ENCODE measurements at regions not wholly inside any gene's neighbourhood (a gene's known extent, or its start where the extent isn't known, plus 50 kb on each side); places are given as distances from the start of the nearest gene placed in this dataset.
A peak's percentile ranks its signal among the peaks of the same experiment; 100 is the strongest.
"Not testable (repeated sequence)": the region's sequence is repeated elsewhere in the genome, so short reads cannot be mapped to it uniquely, and the experiment has no call there.

- Histone ChIP-seq H3K27me3 (ENCODE audit: insufficient read depth, poor library complexity, severe bottlenecking) (no peaks in the 10 kb centered on the region), H3K4me3 (replicated peaks; ENCODE audit: insufficient read depth, low read length) (no peak overlapping the region), H3K27ac (replicated peaks) (no peak overlapping the region)
- DNase-seq (ENCODE audit: low read depth in 1 of 2, low spot score in 1 of 2) = no peak
- TF ChIP-seq POLR2AphosphoS5 (IDR thresholded peaks at IDR 0.05; ENCODE audit: low read depth) (no peak), REST (IDR thresholded peaks at IDR 0.05; ENCODE audit: insufficient replicate concordance, low read depth) (no peak), GABPA (IDR thresholded peaks at IDR 0.05; ENCODE audit: low read depth) (no peak), SPI1 (IDR thresholded peaks at IDR 0.05; ENCODE audit: borderline replicate concordance, low read depth) (no peak), CTCF (IDR thresholded peaks at IDR 0.05; ENCODE audit: insufficient read depth, low read length) (no peak)
These were observed 133.3 kb downstream of the ABCC12 start for GRCh38 chr16:48022496-48022895.

- not testable (repeated sequence) for H3K27ac ChIP-seq (replicated peaks); H3K27me3 ChIP-seq (ENCODE audit: insufficient read depth, poor library complexity, severe bottlenecking); H3K4me3 ChIP-seq (replicated peaks; ENCODE audit: insufficient read depth, low read length); DNase-seq (ENCODE audit: low read depth in 1 of 2, low spot score in 1 of 2)
These were observed 135.2 kb downstream of the ABCC12 start for GRCh38 chr16:48020617-48021016.

GRCh38 chr16:48014349-48015135, 141.3 kb downstream of the ABCC12 start:
- Histone ChIP-seq H3K27ac (replicated peaks) (no peak overlapping the region), H3K4me3 (replicated peaks; ENCODE audit: insufficient read depth, low read length) (no peak overlapping the region), H3K27me3 (ENCODE audit: insufficient read depth, poor library complexity, severe bottlenecking) (no peaks in the 10 kb centered on the region)
- no peak for DNase-seq (ENCODE audit: low read depth in 1 of 2, low spot score in 1 of 2)
- TF ChIP-seq GABPA (IDR thresholded peaks at IDR 0.05; ENCODE audit: low read depth) (no peak), SPI1 (IDR thresholded peaks at IDR 0.05; ENCODE audit: borderline replicate concordance, low read depth) (no peak), REST (IDR thresholded peaks at IDR 0.05; ENCODE audit: insufficient replicate concordance, low read depth) (peak; percentile 65), POLR2AphosphoS5 (IDR thresholded peaks at IDR 0.05; ENCODE audit: low read depth) (no peak)

- Histone ChIP-seq H3K27me3 (ENCODE audit: insufficient read depth, poor library complexity, severe bottlenecking) (no peaks in the 10 kb centered on the region), H3K4me3 (replicated peaks; ENCODE audit: insufficient read depth, low read length) (no peak overlapping the region), H3K27ac (replicated peaks) (no peak overlapping the region)
- DNase-seq (ENCODE audit: low read depth in 1 of 2, low spot score in 1 of 2) = no peak
- no peak for TF ChIP-seq SPI1 (IDR thresholded peaks at IDR 0.05; ENCODE audit: borderline replicate concordance, low read depth)
- no peak for TF ChIP-seq POLR2AphosphoS5 (IDR thresholded peaks at IDR 0.05; ENCODE audit: low read depth)
- no peak for TF ChIP-seq CTCF (IDR thresholded peaks at IDR 0.05; ENCODE audit: insufficient read depth, low read length)
These were observed 142.3 kb downstream of the ABCC12 start for GRCh38 chr16:48013491-48013901.
